Uterus (tissue), 3 donors: ENCODE measurements at regions not wholly inside any gene's neighbourhood (a gene's known extent, or its start where the extent isn't known, plus 50 kb on each side); places are given as distances from the start of the nearest gene placed in this dataset.

Experiments used
- DNase-seq, 2 donors: peaks; one replicate each; pipeline ENCODE4 v3.0.0-alpha.2; 2019 to 2020
- H3K27ac ChIP-seq, 2 donors: fragments of 200-600 bp; sonication (generic); 1 replicate in 1 of 2; 2 replicates in 1 of 2; pipeline ENCODE4 v1.5.1; 2016 to 2018
- H3K27me3 ChIP-seq, 2 donors: fragments of 200-600 bp; sonication (generic); one replicate each; pipeline ENCODE4 v1.5.1; 2018 to 2019; ENCODE audit warnings: control low read depth in 1 of 2
- H3K36me3 ChIP-seq, 2 donors: fragments of 200-600 bp; sonication (generic); one replicate each; pipeline ENCODE4 v1.5.1; 2019; ENCODE audit warnings: control low read depth in 1 of 2
- H3K4me1 ChIP-seq, 2 donors: fragments of 200-600 bp; sonication (generic); one replicate each; pipeline ENCODE4 v1.5.1; 2018 to 2019; ENCODE audit warnings: control low read depth in 1 of 2
- H3K4me3 ChIP-seq, 2 donors: fragments of 200-600 bp; sonication (generic); 1 replicate in 1 of 2; 2 replicates in 1 of 2; pipeline ENCODE4 v1.5.1; 2018 to 2019; ENCODE audit warnings: mild to moderate bottlenecking in 1 of 2
- H3K9me3 ChIP-seq, 2 donors: fragments of 200-600 bp; sonication (generic); one replicate each; pipeline ENCODE4 v1.5.1; 2019; ENCODE audit warnings: control low read depth in 1 of 2
- POLR2A ChIP-seq, 2 donors: fragments of 450-650 bp; IDR thresholded peaks; one replicate each; pipeline ENCODE4 v1.6.1; 2016; ENCODE audit warnings: antibody characterized with exemption in 2 of 2, mild to moderate bottlenecking in 1 of 2, moderate library complexity in 1 of 2
- intact Hi-C: fragments of 100-400 bp; cut with DNase I; formaldehyde crosslinking; loops from one replicate; pipeline ENCODE4 v1.15.1; 2023; ENCODE audit warnings: low total_unique reads
- TF ChIP-seq, protein P1 (sequence below), 4 experiments: fragments of 200-600 bp in 2 of 4; fragments of 450-650 bp in 2 of 4; sonication (generic) in 2 of 4; IDR thresholded peaks; one replicate each; pipeline ENCODE4 v1.5.1; 2016 to 2019; ENCODE audit warnings: antibody characterized with exemption in 4 of 4, mild to moderate bottlenecking in 2 of 4, moderate library complexity in 1 of 4
- donor health status: DM: yes; HTN: yes; CAD: no.

DNA sequence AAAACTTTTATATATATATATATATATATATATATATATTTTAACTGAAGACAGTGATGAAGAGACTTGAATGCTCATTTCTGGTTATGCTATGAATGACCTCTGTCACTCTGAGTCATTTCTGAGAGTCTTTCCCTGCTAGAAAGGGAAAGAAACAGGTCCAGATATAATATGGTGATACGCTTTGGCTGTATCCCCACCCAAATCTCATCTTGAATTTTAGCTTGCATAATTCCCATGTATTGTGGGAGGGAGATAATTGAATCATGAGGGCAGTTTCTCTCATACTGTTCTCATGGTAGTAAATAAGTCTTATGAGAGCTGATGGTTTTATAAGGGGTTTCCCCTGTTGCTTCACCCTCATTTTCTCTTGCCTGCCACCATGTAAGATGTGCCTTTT is 254.1 kb upstream of the IGFBP7 start:
- intact Hi-C loops = no loop called here

DNA sequence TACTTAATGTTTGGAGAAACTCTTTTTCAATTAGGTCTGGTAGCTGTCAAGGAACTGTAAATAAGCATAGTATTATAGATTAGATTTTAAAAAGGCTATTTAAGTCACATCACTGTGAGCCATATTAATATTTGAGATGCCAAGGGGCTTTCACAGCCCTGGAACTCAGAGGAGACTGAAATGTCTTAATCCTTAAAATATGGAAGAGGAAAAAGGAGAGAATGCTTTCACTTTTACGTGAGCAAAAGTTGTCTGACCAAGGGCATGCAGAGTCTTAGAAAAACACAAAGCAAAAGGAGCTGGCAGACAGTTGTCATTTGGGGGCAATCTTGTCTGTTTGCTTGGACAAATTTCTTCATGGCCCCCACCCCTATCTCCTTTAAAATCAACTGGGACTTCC is 253.2 kb upstream of the IGFBP7 start:
- H3K9me3 ChIP-seq = no peaks in the 10 kb centered on the region
- no peak overlapping the region for H3K4me3 ChIP-seq
- no peaks in the 10 kb centered on the region for H3K27me3 ChIP-seq
- intact Hi-C loops = no loop called here
- DNase-seq = no peak
- no peak for TF ChIP-seq POLR2A (IDR thresholded peaks at IDR 0.05)
- TF ChIP-seq, protein P1, sequence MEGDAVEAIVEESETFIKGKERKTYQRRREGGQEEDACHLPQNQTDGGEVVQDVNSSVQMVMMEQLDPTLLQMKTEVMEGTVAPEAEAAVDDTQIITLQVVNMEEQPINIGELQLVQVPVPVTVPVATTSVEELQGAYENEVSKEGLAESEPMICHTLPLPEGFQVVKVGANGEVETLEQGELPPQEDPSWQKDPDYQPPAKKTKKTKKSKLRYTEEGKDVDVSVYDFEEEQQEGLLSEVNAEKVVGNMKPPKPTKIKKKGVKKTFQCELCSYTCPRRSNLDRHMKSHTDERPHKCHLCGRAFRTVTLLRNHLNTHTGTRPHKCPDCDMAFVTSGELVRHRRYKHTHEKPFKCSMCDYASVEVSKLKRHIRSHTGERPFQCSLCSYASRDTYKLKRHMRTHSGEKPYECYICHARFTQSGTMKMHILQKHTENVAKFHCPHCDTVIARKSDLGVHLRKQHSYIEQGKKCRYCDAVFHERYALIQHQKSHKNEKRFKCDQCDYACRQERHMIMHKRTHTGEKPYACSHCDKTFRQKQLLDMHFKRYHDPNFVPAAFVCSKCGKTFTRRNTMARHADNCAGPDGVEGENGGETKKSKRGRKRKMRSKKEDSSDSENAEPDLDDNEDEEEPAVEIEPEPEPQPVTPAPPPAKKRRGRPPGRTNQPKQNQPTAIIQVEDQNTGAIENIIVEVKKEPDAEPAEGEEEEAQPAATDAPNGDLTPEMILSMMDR (IDR thresholded peaks at IDR 0.05) = no peak
- no peaks in the 10 kb centered on the region for H3K4me1 ChIP-seq
- H3K27ac ChIP-seq = no peak overlapping the region
- no peaks in the 10 kb centered on the region for H3K36me3 ChIP-seq

More for the DNA sequence above, 254.1 kb upstream of the IGFBP7 start:
- Histone ChIP-seq H3K27me3 (no peaks in the 10 kb centered on the region), H3K4me3 (no peak overlapping the region), H3K4me1 (no peaks in the 10 kb centered on the region), H3K27ac (no peak overlapping the region), H3K36me3 (no peaks in the 10 kb centered on the region), H3K9me3 (no peaks in the 10 kb centered on the region)
- TF ChIP-seq, protein P1 (IDR thresholded peaks at IDR 0.05) = no peak
- no peak for TF ChIP-seq POLR2A (IDR thresholded peaks at IDR 0.05)
- DNase-seq = no peak

DNA sequence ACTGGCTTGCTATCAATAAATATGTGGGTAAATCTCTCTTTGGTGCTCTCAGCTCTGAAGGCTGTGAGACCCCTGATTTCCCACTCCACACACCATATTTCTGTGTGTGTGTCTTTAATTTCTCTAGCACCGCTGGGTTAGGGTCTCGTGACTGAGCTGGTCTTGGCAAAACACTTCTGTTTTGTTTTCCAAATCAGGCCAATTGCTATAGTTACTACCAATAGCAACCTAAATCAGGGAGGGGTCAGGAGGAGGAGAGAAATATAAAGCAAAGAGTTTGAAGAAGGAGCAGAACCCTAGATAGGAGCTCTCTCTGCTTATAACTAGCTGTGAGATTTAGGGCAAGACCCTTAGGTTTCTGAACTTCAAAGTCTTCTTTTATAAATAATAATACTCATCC is 250.5 kb upstream of the IGFBP7 start:
- intact Hi-C loops = no loop called here
- Histone ChIP-seq H3K9me3 (no peaks in the 10 kb centered on the region), H3K4me1 (no peaks in the 10 kb centered on the region), H3K27ac (no peak overlapping the region), H3K27me3 (no peaks in the 10 kb centered on the region), H3K36me3 (no peaks in the 10 kb centered on the region), H3K4me3 (no peak overlapping the region)
- no peak for TF ChIP-seq POLR2A (IDR thresholded peaks at IDR 0.05)
- TF ChIP-seq, protein P1 (IDR thresholded peaks at IDR 0.05) = no peak
- no peak for DNase-seq

DNA sequence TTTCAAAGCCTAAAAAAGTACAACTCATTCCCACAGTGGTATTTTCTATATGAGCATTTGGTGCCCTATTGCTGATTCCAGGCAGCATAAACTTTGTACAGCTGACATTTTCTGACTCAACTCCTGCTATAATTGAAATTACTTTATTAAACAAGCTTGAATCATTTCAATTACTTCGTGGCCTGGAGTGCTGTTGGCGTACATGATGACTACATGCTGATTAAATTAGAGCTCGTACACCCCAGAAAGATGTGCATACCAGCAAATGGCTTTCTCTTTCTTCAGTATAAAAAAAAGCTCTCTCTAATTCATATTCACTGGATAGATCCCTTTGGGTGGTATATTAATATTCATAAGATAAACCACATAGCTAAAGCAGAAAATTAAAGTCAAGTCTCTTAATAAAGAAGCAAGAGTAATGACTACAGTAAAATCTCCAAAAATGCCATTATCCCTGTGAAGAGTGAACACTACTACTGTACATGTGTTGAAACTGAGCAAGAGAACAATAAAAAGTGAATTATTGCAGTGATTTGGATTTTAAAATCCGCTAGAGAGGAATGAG is 245.0 kb upstream of the IGFBP7 start:
- no peak overlapping the region for H3K27ac ChIP-seq
- H3K27me3 ChIP-seq = no peaks in the 10 kb centered on the region
- no peaks in the 10 kb centered on the region for H3K36me3 ChIP-seq
- intact Hi-C loops = no loop called here
- TF ChIP-seq, protein P1 (IDR thresholded peaks at IDR 0.05) = no peak
- TF ChIP-seq POLR2A (IDR thresholded peaks at IDR 0.05) = no peak
- DNase-seq = no peak
- no peaks in the 10 kb centered on the region for H3K9me3 ChIP-seq
- no peak overlapping the region for H3K4me3 ChIP-seq
- H3K4me1 ChIP-seq = no peaks in the 10 kb centered on the region

DNA sequence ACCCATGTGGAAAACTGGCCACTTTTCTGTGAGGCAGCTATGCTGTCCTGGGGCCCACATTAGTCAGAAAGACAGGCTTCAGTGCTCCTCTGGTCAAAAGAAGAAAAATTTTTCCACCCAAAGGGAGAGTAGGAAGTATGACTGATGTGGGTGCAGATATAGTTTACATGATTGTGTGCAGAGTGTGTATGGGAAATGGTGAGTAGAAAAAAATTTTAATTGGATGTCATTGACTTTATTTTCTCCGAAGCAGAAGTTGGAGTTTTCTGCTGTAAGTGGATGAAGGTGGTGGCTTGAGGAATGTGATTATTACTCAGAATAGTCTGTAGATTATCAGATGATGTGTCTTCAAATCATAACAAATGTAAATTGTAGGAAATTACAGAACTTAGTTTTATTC is 241.5 kb upstream of the IGFBP7 start:
- Histone ChIP-seq H3K4me1 (no peaks in the 10 kb centered on the region), H3K27ac (no peak overlapping the region), H3K36me3 (no peaks in the 10 kb centered on the region), H3K27me3 (no peaks in the 10 kb centered on the region), H3K9me3 (no peaks in the 10 kb centered on the region), H3K4me3 (no peak overlapping the region)
- no peak for DNase-seq
- intact Hi-C loops = no loop called here
- TF ChIP-seq POLR2A (IDR thresholded peaks at IDR 0.05) = no peak
- TF ChIP-seq, protein P1 (IDR thresholded peaks at IDR 0.05) = no peak
